Testis (tissue), 2 donors: ENCODE measurements at regions not wholly inside any gene's neighbourhood (a gene's known extent, or its start where the extent isn't known, plus 50 kb on each side); places are given as distances from the start of the nearest gene placed in this dataset.

Experiments used
- DNase-seq: peaks from one replicate; pipeline ENCODE4 v3.0.0-alpha.2; 2019
- H3K27ac ChIP-seq, 2 donors: fragments of 200-600 bp; sonication (generic); one replicate each; pipeline ENCODE4 v1.5.1; 2019
- H3K27me3 ChIP-seq: fragments of 200-600 bp; sonication (generic); one replicate; pipeline ENCODE4 v1.5.1; 2019
- H3K36me3 ChIP-seq: fragments of 200-600 bp; sonication (generic); one replicate; pipeline ENCODE4 v1.5.1; 2017; ENCODE audit warnings: low read depth; ENCODE audit errors: missing control alignments
- H3K4me1 ChIP-seq: fragments of 200-600 bp; sonication (generic); one replicate; pipeline ENCODE4 v1.5.1; 2019
- H3K4me3 ChIP-seq, 2 donors: fragments of 200-600 bp; sonication (generic); one replicate each; pipeline ENCODE4 v1.5.1; 2017 to 2019
- H3K9me3 ChIP-seq: fragments of 200-600 bp; sonication (generic); one replicate; pipeline ENCODE4 v1.5.1; 2017
- CTCF ChIP-seq, 3 experiments: fragments of 450-650 bp in 2 of 3; fragments of 200-600 bp in 1 of 3; sonication (generic) in 1 of 3; IDR thresholded peaks; one replicate each; pipeline ENCODE4 v1.5.1; 2016 to 2019; ENCODE audit warnings: antibody characterized with exemption in 3 of 3, mild to moderate bottlenecking in 2 of 3, moderate library complexity in 1 of 3
- POLR2A ChIP-seq: fragments of 450-650 bp; IDR thresholded peaks from one replicate; pipeline ENCODE4 v1.6.1; 2017; ENCODE audit warnings: antibody characterized with exemption, mild to moderate bottlenecking, moderate library complexity
- WGBS, 2 donors: methylation state at CpG; one replicate each; pipeline ENCODE4 v1.1.5; 2018; 5-methylcytosine and 5-hydroxymethylcytosine counted together
- intact Hi-C: fragments of 100-400 bp; cut with DNase I; formaldehyde crosslinking; loops from one replicate; pipeline ENCODE4 v1.15.1; 2023; ENCODE audit warnings: low total_unique reads

GRCh38 chr9:108389056-108389455, 466.7 kb downstream of the ACTL7B start:
- no peaks in the 10 kb centered on the region for H3K9me3 ChIP-seq
- no peaks in the 10 kb centered on the region for H3K4me1 ChIP-seq
- no peak overlapping the region for H3K4me3 ChIP-seq
- 82 to 94% methylated on average over 1 of the region's 1 CpG for WGBS, 2 donors
- no peaks in the 10 kb centered on the region for H3K27me3 ChIP-seq
- no peak overlapping the region for H3K27ac ChIP-seq
- DNase-seq = no peak
- TF ChIP-seq POLR2A (no peak), CTCF (IDR thresholded peaks at IDR 0.05) (no peak)
- H3K36me3 ChIP-seq = no peaks in the 10 kb centered on the region
- intact Hi-C loops = no loop called here

GRCh38 chr9:108386859-108387384, 468.9 kb downstream of the ACTL7B start:
- H3K27me3 ChIP-seq = no peaks in the 10 kb centered on the region
- TF ChIP-seq CTCF (IDR thresholded peaks at IDR 0.05) = no peak
- no peak for TF ChIP-seq POLR2A
- intact Hi-C loops = no loop called here
- no peaks in the 10 kb centered on the region for H3K4me1 ChIP-seq
- H3K27ac ChIP-seq = no peak overlapping the region
- DNase-seq = no peak
- H3K9me3 ChIP-seq = no peaks in the 10 kb centered on the region
- no peak overlapping the region for H3K4me3 ChIP-seq
- no peaks in the 10 kb centered on the region for H3K36me3 ChIP-seq
- 56 to 72% methylated on average over 1 of the region's 1 CpG for WGBS, 2 donors

GRCh38 chr9:108386032-108386431, 469.8 kb downstream of the ACTL7B start:
- Histone ChIP-seq H3K27ac (no peak overlapping the region), H3K4me1 (no peaks in the 10 kb centered on the region), H3K27me3 (no peaks in the 10 kb centered on the region), H3K36me3 (no peaks in the 10 kb centered on the region), H3K4me3 (no peak overlapping the region), H3K9me3 (no peaks in the 10 kb centered on the region)
- WGBS, 2 donors = 84 to 91% methylated on average over 2 of the region's 2 CpGs
- intact Hi-C loops = no loop called here
- no peak for DNase-seq
- no peak for TF ChIP-seq POLR2A
- no peak for TF ChIP-seq CTCF (IDR thresholded peaks at IDR 0.05)

- no peaks in the 10 kb centered on the region for H3K36me3 ChIP-seq
- 29 to 32% methylated on average over 1 of the region's 1 CpG for WGBS, 2 donors
- H3K4me3 ChIP-seq = no peak overlapping the region
- H3K27ac ChIP-seq = no peak overlapping the region
- intact Hi-C loops = no loop called here
- no peaks in the 10 kb centered on the region for H3K4me1 ChIP-seq
- TF ChIP-seq CTCF (IDR thresholded peaks at IDR 0.05) (no peak), POLR2A (no peak)
- no peaks in the 10 kb centered on the region for H3K27me3 ChIP-seq
- DNase-seq = no peak
- no peaks in the 10 kb centered on the region for H3K9me3 ChIP-seq
Observed at GRCh38 chr9:108383796-108384195, 472.0 kb downstream of the ACTL7B start.

- WGBS, 2 donors = 81 to 83% methylated on average over 6 of the region's 6 CpGs
- no peaks in the 10 kb centered on the region for H3K36me3 ChIP-seq
- H3K9me3 ChIP-seq = no peaks in the 10 kb centered on the region
- H3K4me1 ChIP-seq = no peaks in the 10 kb centered on the region
- intact Hi-C loops = no loop called here
- H3K4me3 ChIP-seq = no peak overlapping the region
- DNase-seq = no peak
- TF ChIP-seq CTCF (IDR thresholded peaks at IDR 0.05) (no peak), POLR2A (no peak)
- no peaks in the 10 kb centered on the region for H3K27me3 ChIP-seq
- H3K27ac ChIP-seq = no peak overlapping the region
Observed at GRCh38 chr9:108382310-108382709, 473.5 kb downstream of the ACTL7B start.
